ENCODE measurements at regions not wholly inside any gene's neighbourhood (a gene's known extent, or its start where the extent isn't known, plus 50 kb on each side); places are given as distances from the start of the nearest gene placed in this dataset.
"Not testable (repeated sequence)": the region's sequence is repeated elsewhere in the genome, so short reads cannot be mapped to it uniquely, and the experiment has no call there.

DNA sequence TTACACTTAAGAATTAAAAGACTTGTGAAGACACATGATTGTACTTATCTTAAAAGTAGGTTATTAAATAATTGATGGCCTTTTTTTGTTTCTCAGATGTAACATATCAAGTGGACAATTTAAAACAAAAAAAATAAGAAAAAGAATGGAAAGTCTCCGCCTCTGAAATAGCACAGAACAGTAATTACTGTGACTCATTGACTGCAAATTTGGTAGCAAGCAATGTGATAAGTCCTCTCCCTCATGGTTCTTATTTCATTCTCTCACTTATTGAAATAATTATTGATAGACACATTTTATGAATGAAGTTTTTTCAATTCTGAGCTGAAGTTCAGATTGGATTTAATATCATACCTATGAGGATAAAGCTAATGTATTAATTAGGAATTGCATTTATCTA, 717.9 kb upstream of the LUZP2 start:
- Histone ChIP-seq H3K9me2 (replicated peaks; ENCODE audit: insufficient read depth, low read length) (no peaks in the 10 kb centered on the region), H3F3A (ENCODE audit: insufficient read depth, low read length) (no peaks in the 10 kb centered on the region; the same call in 1 of the 2 replicates), H2AFZ (ENCODE audit: low read length) (no peak overlapping the region), H3K4me1 (ENCODE audit: low read length) (peaks cover 8% of the 10 kb centered on the region), H3K27ac (ENCODE audit: low read length) (no peak overlapping the region), H3K27me3 (replicated peaks; ENCODE audit: insufficient read depth, low read length) (no peaks in the 10 kb centered on the region), H3K4me2 (ENCODE audit: low read depth, low read length) (peak overlapping the region; percentile 24; the same call in 1 of the 2 replicates), H3K4me3 (ENCODE audit: low read length) (no peak overlapping the region), H3K9me3 (replicated peaks; ENCODE audit: insufficient read depth, low read length) (no peaks in the 10 kb centered on the region), H3K79me2 (ENCODE audit: low read length) (no peaks in the 10 kb centered on the region), H4K20me1 (ENCODE audit: insufficient read depth, low read length) (no peaks in the 10 kb centered on the region), H3K36me3 (replicated peaks; ENCODE audit: insufficient read depth, low read length) (no peaks in the 10 kb centered on the region), H3K9ac (ENCODE audit: low read length) (no peak overlapping the region)
- TF ChIP-seq EZH2phosphoT487 (IDR thresholded peaks at IDR 0.05; ENCODE audit: low read length), result no peak
- TF ChIP-seq, protein P1, sequence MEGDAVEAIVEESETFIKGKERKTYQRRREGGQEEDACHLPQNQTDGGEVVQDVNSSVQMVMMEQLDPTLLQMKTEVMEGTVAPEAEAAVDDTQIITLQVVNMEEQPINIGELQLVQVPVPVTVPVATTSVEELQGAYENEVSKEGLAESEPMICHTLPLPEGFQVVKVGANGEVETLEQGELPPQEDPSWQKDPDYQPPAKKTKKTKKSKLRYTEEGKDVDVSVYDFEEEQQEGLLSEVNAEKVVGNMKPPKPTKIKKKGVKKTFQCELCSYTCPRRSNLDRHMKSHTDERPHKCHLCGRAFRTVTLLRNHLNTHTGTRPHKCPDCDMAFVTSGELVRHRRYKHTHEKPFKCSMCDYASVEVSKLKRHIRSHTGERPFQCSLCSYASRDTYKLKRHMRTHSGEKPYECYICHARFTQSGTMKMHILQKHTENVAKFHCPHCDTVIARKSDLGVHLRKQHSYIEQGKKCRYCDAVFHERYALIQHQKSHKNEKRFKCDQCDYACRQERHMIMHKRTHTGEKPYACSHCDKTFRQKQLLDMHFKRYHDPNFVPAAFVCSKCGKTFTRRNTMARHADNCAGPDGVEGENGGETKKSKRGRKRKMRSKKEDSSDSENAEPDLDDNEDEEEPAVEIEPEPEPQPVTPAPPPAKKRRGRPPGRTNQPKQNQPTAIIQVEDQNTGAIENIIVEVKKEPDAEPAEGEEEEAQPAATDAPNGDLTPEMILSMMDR (IDR thresholded peaks at IDR 0.05; ENCODE audit: low read length), result no peak
- no peak for TF ChIP-seq EZH2 (optimal IDR thresholded peaks at IDR 0.05; ENCODE audit: low read depth, low read length)
- DNase-seq, result no peak

- Histone ChIP-seq H3K36me3 (replicated peaks; ENCODE audit: insufficient read depth, low read length) (no peaks in the 10 kb centered on the region), H3K27ac (ENCODE audit: low read length) (no peak overlapping the region), H3K27me3 (replicated peaks; ENCODE audit: insufficient read depth, low read length) (no peaks in the 10 kb centered on the region), H3K4me2 (ENCODE audit: low read depth, low read length) (no peak overlapping the region), H3K79me2 (ENCODE audit: low read length) (no peaks in the 10 kb centered on the region), H3K4me3 (ENCODE audit: low read length) (no peak overlapping the region), H2AFZ (ENCODE audit: low read length) (no peak overlapping the region), H3K4me1 (ENCODE audit: low read length) (peaks cover 8% of the 10 kb centered on the region), H3F3A (ENCODE audit: insufficient read depth, low read length) (no peaks in the 10 kb centered on the region; the same call in 1 of the 2 replicates), H3K9me2 (replicated peaks; ENCODE audit: insufficient read depth, low read length) (no peaks in the 10 kb centered on the region), H4K20me1 (ENCODE audit: insufficient read depth, low read length) (no peaks in the 10 kb centered on the region), H3K9ac (ENCODE audit: low read length) (no peak overlapping the region), H3K9me3 (replicated peaks; ENCODE audit: insufficient read depth, low read length) (no peaks in the 10 kb centered on the region)
- DNase-seq, result no peak
- TF ChIP-seq EZH2phosphoT487 (IDR thresholded peaks at IDR 0.05; ENCODE audit: low read length), result no peak
- TF ChIP-seq, protein P1 (IDR thresholded peaks at IDR 0.05; ENCODE audit: low read length), result no peak
These were observed 716.6 kb upstream of the LUZP2 start for GRCh38 chr11:23780231-23780630.

GRCh38 chr11:23781803-23782560, 714.9 kb upstream of the LUZP2 start:
- H2AFZ ChIP-seq (ENCODE audit: low read length), result no peak overlapping the region
- DNase-seq, result no peak
- H4K20me1 ChIP-seq (ENCODE audit: insufficient read depth, low read length), result no peaks in the 10 kb centered on the region
- H3K4me1 ChIP-seq (ENCODE audit: low read length), result peaks cover 8% of the 10 kb centered on the region
- no peaks in the 10 kb centered on the region for H3K36me3 ChIP-seq (replicated peaks; ENCODE audit: insufficient read depth, low read length)
- no peaks in the 10 kb centered on the region for H3K9me3 ChIP-seq (replicated peaks; ENCODE audit: insufficient read depth, low read length)
- TF ChIP-seq, protein P1 (IDR thresholded peaks at IDR 0.05; ENCODE audit: low read length), result no peak
- TF ChIP-seq EZH2 (optimal IDR thresholded peaks at IDR 0.05; ENCODE audit: low read depth, low read length), result no peak
- no peak for TF ChIP-seq EZH2phosphoT487 (IDR thresholded peaks at IDR 0.05; ENCODE audit: low read length)
- no peaks in the 10 kb centered on the region for H3K79me2 ChIP-seq (ENCODE audit: low read length)
- no peak overlapping the region for H3K9ac ChIP-seq (ENCODE audit: low read length)
- H3K9me2 ChIP-seq (replicated peaks; ENCODE audit: insufficient read depth, low read length), result no peaks in the 10 kb centered on the region
- no peak overlapping the region for H3K4me3 ChIP-seq (ENCODE audit: low read length)
- H3K4me2 ChIP-seq (ENCODE audit: low read depth, low read length), result no peak overlapping the region
- no peaks in the 10 kb centered on the region; the same call in 1 of the 2 replicates for H3F3A ChIP-seq (ENCODE audit: insufficient read depth, low read length)
- no peak overlapping the region for H3K27ac ChIP-seq (ENCODE audit: low read length)
- H3K27me3 ChIP-seq (replicated peaks; ENCODE audit: insufficient read depth, low read length), result no peaks in the 10 kb centered on the region

- not testable (repeated sequence) for H3K4me1 ChIP-seq (ENCODE audit: low read length); H3F3A ChIP-seq (ENCODE audit: insufficient read depth, low read length); H3K9me3 ChIP-seq (replicated peaks; ENCODE audit: insufficient read depth, low read length); H3K36me3 ChIP-seq (replicated peaks; ENCODE audit: insufficient read depth, low read length); H3K4me3 ChIP-seq (ENCODE audit: low read length); H3K79me2 ChIP-seq (ENCODE audit: low read length); H3K4me2 ChIP-seq (ENCODE audit: low read depth, low read length); H3K27me3 ChIP-seq (replicated peaks; ENCODE audit: insufficient read depth, low read length); DNase-seq; H4K20me1 ChIP-seq (ENCODE audit: insufficient read depth, low read length); H3K27ac ChIP-seq (ENCODE audit: low read length); H3K9ac ChIP-seq (ENCODE audit: low read length); H3K9me2 ChIP-seq (replicated peaks; ENCODE audit: insufficient read depth, low read length); H2AFZ ChIP-seq (ENCODE audit: low read length)
These were observed 709.9 kb upstream of the LUZP2 start for GRCh38 chr11:23786974-23787373.

Data from MM.1S (cell line).